GM12891 (cell line): ENCODE measurements at regions not wholly inside any gene's neighbourhood (a gene's known extent, or its start where the extent isn't known, plus 50 kb on each side); places are given as distances from the start of the nearest gene placed in this dataset.

Experiments used
- PAX5 ChIP-seq: IDR thresholded peaks from 2 replicates; pipeline ENCODE4 v1.6.1; 2011; ENCODE audit warnings: low read length, moderate library complexity, mild to moderate bottlenecking; ENCODE audit not compliant: insufficient read depth, severe bottlenecking
- POLR2A ChIP-seq: IDR thresholded peaks from 2 replicates; pipeline ENCODE4 v1.6.1; 2011; ENCODE audit warnings: low read depth, low read length, control low read depth
- POLR2AphosphoS5 ChIP-seq: IDR thresholded peaks from 2 replicates; pipeline ENCODE4 v1.6.1; 2011; ENCODE audit warnings: low read depth, low read length, control low read depth
- SPI1 ChIP-seq: IDR thresholded peaks from 2 replicates; pipeline ENCODE4 v1.6.1; 2011; ENCODE audit warnings: low read depth, low read length, control low read depth
- TAF1 ChIP-seq: IDR thresholded peaks from 2 replicates; pipeline ENCODE4 v1.6.1; 2011; ENCODE audit warnings: low read depth, low read length, control low read depth

GRCh38 chr15:35872577-35872976 is 326.6 kb upstream of the DPH6 start:
- no peak for TF ChIP-seq POLR2A
- no peak for TF ChIP-seq POLR2AphosphoS5
- no peak for TF ChIP-seq TAF1
- TF ChIP-seq PAX5 = no peak
- no peak for TF ChIP-seq SPI1
